HEK293 (cell line): ENCODE measurements at regions not wholly inside any gene's neighbourhood (a gene's known extent, or its start where the extent isn't known, plus 50 kb on each side); places are given as distances from the start of the nearest gene placed in this dataset.

Source experiments
- CTCF ChIA-PET: fragments of 350-600 bp; formaldehyde crosslinking; extraction: SDS; loops from one replicate; lab custom pipeline; 2021; ENCODE audit warnings: antibody characterized with exemption; lab: Yijun Ruan, JAX
- POLR2A ChIA-PET: fragments of 300-600 bp; formaldehyde crosslinking; extraction: SDS; loops from one replicate; lab custom pipeline; 2020; ENCODE audit warnings: antibody characterized with exemption, inconsistent platforms; lab: Yijun Ruan, JAX
- H3K27ac ChIP-seq: fragments of 200-500 bp; sonication (Bioruptor generic); 2 replicates; pipeline ENCODE4 v1.5.1; 2014; ENCODE audit warnings: low read depth, low read length, control low read depth, inconsistent platforms; ENCODE audit errors: extremely low read depth
- H3K36me3 ChIP-seq, 2 experiments: fragments of 200-500 bp in 1 of 2; sonication (Bioruptor generic) in 1 of 2; 1 replicate in 1 of 2; 2 replicates in 1 of 2; pipeline ENCODE4 v1.5.1; 2014 to 2017; ENCODE audit warnings: inconsistent platforms in 2 of 2, low read length in 2 of 2; ENCODE audit not compliant: control insufficient read depth in 2 of 2, insufficient read depth in 1 of 2
- H3K4me1 ChIP-seq: fragments of 200-500 bp; sonication (Bioruptor generic); 2 replicates; pipeline ENCODE4 v1.5.1; 2014; ENCODE audit warnings: mild to moderate bottlenecking, low read length, inconsistent platforms; ENCODE audit not compliant: control insufficient read depth, insufficient read depth
- H3K4me3 ChIP-seq: 2 replicates; pipeline ENCODE4 v1.5.1; 2011; ENCODE audit warnings: low read depth, mild to moderate bottlenecking, control low read depth, low read length, moderate library complexity
- H3K9me3 ChIP-seq: fragments of 200-500 bp; sonication (Bioruptor generic); 2 replicates; pipeline ENCODE4 v1.5.1; 2014; ENCODE audit warnings: low read depth, low read length, inconsistent platforms; ENCODE audit not compliant: control insufficient read depth, insufficient read depth
- AEBP2 ChIP-seq: fragments of 450-650 bp; formaldehyde crosslinking; IDR thresholded peaks from 2 replicates; pipeline ENCODE4 v1.5.1; 2016; ENCODE audit warnings: missing biosample characterization, missing genetic modification characterization, borderline replicate concordance
- HOXA7 ChIP-seq: sonication (generic); formaldehyde crosslinking; IDR thresholded peaks from 2 replicates; pipeline ENCODE4 v1.8.1; 2022; ENCODE audit warnings: missing genetic modification reagents, borderline replicate concordance
- HOXD13 ChIP-seq: sonication (generic); formaldehyde crosslinking; IDR thresholded peaks from 2 replicates; pipeline ENCODE4 v1.8.0; 2022; ENCODE audit warnings: missing genetic modification reagents, borderline replicate concordance
- PRDM10 ChIP-seq: fragments of 450-650 bp; formaldehyde crosslinking; IDR thresholded peaks from 2 replicates; pipeline ENCODE4 v1.5.1; 2016; ENCODE audit warnings: missing biosample characterization, missing genetic modification characterization
- PRDM4 ChIP-seq: fragments of 450-650 bp; formaldehyde crosslinking; IDR thresholded peaks from 2 replicates; pipeline ENCODE4 v1.5.1; 2017; ENCODE audit warnings: missing biosample characterization, missing genetic modification characterization
- ZBTB10 ChIP-seq: fragments of 450-650 bp; formaldehyde crosslinking; IDR thresholded peaks from 2 replicates; pipeline ENCODE4 v1.5.1; 2016; ENCODE audit warnings: missing biosample characterization, missing genetic modification characterization
- ZNF10 ChIP-seq: fragments of 450-650 bp; formaldehyde crosslinking; IDR thresholded peaks from 2 replicates; pipeline ENCODE4 v1.5.1; 2017; ENCODE audit warnings: missing biosample characterization, missing genetic modification characterization
- ZNF37A ChIP-seq: fragments of 450-650 bp; IDR thresholded peaks from 2 replicates; pipeline ENCODE4 v1.5.1; 2018; ENCODE audit warnings: missing biosample characterization, missing genetic modification characterization
- ZNF510 ChIP-seq: fragments of 450-650 bp; formaldehyde crosslinking; IDR thresholded peaks from 2 replicates; pipeline ENCODE4 v1.5.1; 2018; ENCODE audit warnings: mild to moderate bottlenecking, missing genetic modification characterization, missing biosample characterization; ENCODE audit not compliant: insufficient replicate concordance
- ZNF529 ChIP-seq: fragments of 450-650 bp; formaldehyde crosslinking; IDR thresholded peaks from 2 replicates; pipeline ENCODE4 v1.5.1; 2017; ENCODE audit warnings: missing genetic modification characterization, missing biosample characterization; ENCODE audit not compliant: insufficient replicate concordance
- ZNF530 ChIP-seq: fragments of 450-650 bp; formaldehyde crosslinking; IDR thresholded peaks from 2 replicates; pipeline ENCODE4 v1.5.1; 2016; ENCODE audit warnings: low read depth, missing biosample characterization, missing genetic modification characterization
- ZNF704 ChIP-seq: fragments of 450-650 bp; formaldehyde crosslinking; IDR thresholded peaks from 2 replicates; pipeline ENCODE4 v1.5.1; 2016; ENCODE audit warnings: missing biosample characterization, missing genetic modification characterization
- ZNF785 ChIP-seq: fragments of 450-650 bp; formaldehyde crosslinking; IDR thresholded peaks from 2 replicates; pipeline ENCODE4 v1.5.1; 2016; ENCODE audit warnings: missing biosample characterization, missing genetic modification characterization

GRCh38 chr20:63125838-63126601 lies 89.9 kb downstream of the YTHDF1 start:
- no peaks in the 10 kb centered on the region for H3K9me3 ChIP-seq
- H3K4me1 ChIP-seq: no peaks in the 10 kb centered on the region
- CTCF ChIA-PET: no interaction called here
- H3K36me3 ChIP-seq: no peaks in the 10 kb centered on the region
- H3K27ac ChIP-seq: no peak overlapping the region
- POLR2A ChIA-PET: no interaction called here
- TF ChIP-seq PRDM4 (tag by site-specific recombination): no peak
- no peak for TF ChIP-seq ZNF10
- TF ChIP-seq ZNF785 (tag by site-specific recombination): no peak
- no peak for TF ChIP-seq ZNF529 (tag by site-specific recombination)
- no peak for TF ChIP-seq AEBP2 (tag by site-specific recombination)
- TF ChIP-seq ZNF37A: no peak
- no peak for TF ChIP-seq HOXD13
- TF ChIP-seq PRDM10 (tag by site-specific recombination): no peak
- no peak for TF ChIP-seq ZNF704 (tag by site-specific recombination)
- no peak for TF ChIP-seq ZBTB10 (tag by site-specific recombination)
- no peak for TF ChIP-seq ZNF510
- TF ChIP-seq ZNF530 (tag by site-specific recombination): no peak
- no peak for TF ChIP-seq HOXA7 (CRISPR knock-in tag)
- TF ChIP-seq, all 188 proteins: peak for 0
- H3K4me3 ChIP-seq: no peak overlapping the region
